Gastrocnemius medialis (tissue), 4 donors: ENCODE measurements at regions not wholly inside any gene's neighbourhood (a gene's known extent, or its start where the extent isn't known, plus 50 kb on each side); places are given as distances from the start of the nearest gene placed in this dataset.

Source experiments
- ATAC-seq, 2 donors: fragments of 150-250 bp; one replicate each; pipeline ENCODE4 v1.9.1; 2016
- DNase-seq, 2 donors: peaks; one replicate each; pipeline ENCODE4 v3.0.0-alpha.2; 2019
- H3K27ac ChIP-seq, 4 donors: fragments of 200-600 bp; sonication (generic); 1 replicate in 1 of 4; 2 replicates in 3 of 4; pipeline ENCODE4 v1.5.1; 2016 to 2018; ENCODE audit warnings: mild to moderate bottlenecking in 2 of 4, moderate library complexity in 1 of 4
- H3K27me3 ChIP-seq, 3 donors: fragments of 200-600 bp; sonication (generic) in 2 of 3; 1 replicate in 1 of 3; 2 replicates in 2 of 3; pipeline versions ENCODE4 v1.5.1 to v1.6.0; 2016 to 2019; ENCODE audit warnings: mild to moderate bottlenecking in 1 of 3, moderate library complexity in 1 of 3
- H3K36me3 ChIP-seq, 2 donors: fragments of 200-600 bp; sonication (generic) in 1 of 2; one replicate each; pipeline ENCODE4 v1.5.1; 2017 to 2018
- H3K4me1 ChIP-seq, 2 donors: fragments of 200-600 bp; sonication (generic) in 1 of 2; one replicate each; pipeline ENCODE4 v1.5.1; 2016 to 2017; ENCODE audit warnings: mild to moderate bottlenecking in 2 of 2
- H3K4me3 ChIP-seq, 4 donors: fragments of 200-600 bp; sonication (generic) in 3 of 4; 1 replicate in 1 of 4; 2 replicates in 3 of 4; pipeline ENCODE4 v1.5.1; 2016 to 2019; ENCODE audit warnings: mild to moderate bottlenecking in 2 of 4
- H3K9me3 ChIP-seq, 3 donors: fragments of 200-600 bp; sonication (generic) in 2 of 3; 1 replicate in 1 of 3; 2 replicates in 2 of 3; pipeline ENCODE4 v1.5.1; 2016 to 2019
- CTCF ChIP-seq, 5 experiments: fragments of 450-650 bp in 3 of 5; fragments of 200-600 bp in 2 of 5; sonication (generic) in 2 of 5; IDR thresholded peaks in 4 of 5; conservative IDR thresholded peaks in 1 of 5; 1 replicate in 4 of 5; 2 replicates in 1 of 5; pipeline ENCODE4 v1.5.1; 2016 to 2019; ENCODE audit warnings: antibody characterized with exemption in 5 of 5, mild to moderate bottlenecking in 3 of 5, moderate library complexity in 3 of 5
- POLR2A ChIP-seq, 2 donors: fragments of 450-650 bp; IDR thresholded peaks; one replicate each; pipeline ENCODE4 v1.6.1; 2017; ENCODE audit warnings: antibody characterized with exemption in 2 of 2, mild to moderate bottlenecking in 2 of 2, moderate library complexity in 2 of 2
- in situ Hi-C, 4 donors: fragments of 200-750 bp; cut with MboI; loops; one replicate each; pipeline versions ENCODE4 v1.15.0 to v1.8.0; 2017; ENCODE audit warnings: low sequenced_read_pairs in 4 of 4
- intact Hi-C: fragments of 100-400 bp; cut with DNase I; formaldehyde crosslinking; loops from one replicate; pipeline ENCODE4 v1.15.1; 2023; ENCODE audit warnings: low total_unique reads

GRCh38 chr4:45925809-45926208, 198.0 kb downstream of the GABRG1 start:
- no peaks in the 10 kb centered on the region for H3K9me3 ChIP-seq
- intact Hi-C loops (no loop called here), in situ Hi-C loops (no loop called here)
- no peaks in the 10 kb centered on the region for H3K36me3 ChIP-seq
- no peaks in the 10 kb centered on the region for H3K27me3 ChIP-seq
- DNase-seq: no peak
- H3K4me3 ChIP-seq: no peak overlapping the region
- ATAC-seq: no peak
- H3K4me1 ChIP-seq: no peaks in the 10 kb centered on the region
- TF ChIP-seq POLR2A (IDR thresholded peaks at IDR 0.05): no peak
- TF ChIP-seq CTCF (IDR thresholded peaks at IDR 0.05 in 4 of 5, conservative IDR thresholded peaks at IDR 0.05 in 1 of 5): no peak
- no peak overlapping the region for H3K27ac ChIP-seq

GRCh38 chr4:45920861-45921260, 203.0 kb downstream of the GABRG1 start:
- H3K4me3 ChIP-seq: no peak overlapping the region
- DNase-seq (no peak), ATAC-seq (no peak)
- H3K27ac ChIP-seq: no peak overlapping the region
- H3K4me1 ChIP-seq: no peaks in the 10 kb centered on the region
- TF ChIP-seq POLR2A (IDR thresholded peaks at IDR 0.05): no peak
- no peak for TF ChIP-seq CTCF (IDR thresholded peaks at IDR 0.05 in 4 of 5, conservative IDR thresholded peaks at IDR 0.05 in 1 of 5)
- intact Hi-C loops (no loop called here), in situ Hi-C loops (no loop called here)
- H3K9me3 ChIP-seq: no peaks in the 10 kb centered on the region
- H3K36me3 ChIP-seq: no peaks in the 10 kb centered on the region
- no peaks in the 10 kb centered on the region for H3K27me3 ChIP-seq

GRCh38 chr4:45910511-45910910, 213.3 kb downstream of the GABRG1 start:
- Histone ChIP-seq H3K27me3 (no peaks in the 10 kb centered on the region), H3K4me3 (no peak overlapping the region), H3K27ac (no peak overlapping the region), H3K36me3 (no peaks in the 10 kb centered on the region), H3K9me3 (no peaks in the 10 kb centered on the region), H3K4me1 (no peaks in the 10 kb centered on the region)
- no peak for ATAC-seq
- intact Hi-C loops (no loop called here), in situ Hi-C loops (no loop called here)
- TF ChIP-seq CTCF (IDR thresholded peaks at IDR 0.05 in 4 of 5, conservative IDR thresholded peaks at IDR 0.05 in 1 of 5) (no peak), POLR2A (IDR thresholded peaks at IDR 0.05) (no peak)
- no peak for DNase-seq

- in situ Hi-C loops (no loop called here), intact Hi-C loops (no loop called here)
- no peak for TF ChIP-seq CTCF (IDR thresholded peaks at IDR 0.05 in 4 of 5, conservative IDR thresholded peaks at IDR 0.05 in 1 of 5)
- TF ChIP-seq POLR2A (IDR thresholded peaks at IDR 0.05): no peak
- Histone ChIP-seq H3K27me3 (no peaks in the 10 kb centered on the region), H3K4me1 (no peaks in the 10 kb centered on the region), H3K36me3 (no peaks in the 10 kb centered on the region), H3K27ac (no peak overlapping the region), H3K4me3 (no peak overlapping the region), H3K9me3 (no peaks in the 10 kb centered on the region)
- ATAC-seq (no peak), DNase-seq (no peak)
Observed at GRCh38 chr4:45897946-45898585, 225.8 kb downstream of the GABRG1 start.

GRCh38 chr4:45883421-45883820, 240.4 kb downstream of the GABRG1 start:
- in situ Hi-C loops (no loop called here), intact Hi-C loops (no loop called here)
- ATAC-seq (no peak), DNase-seq (no peak)
- no peaks in the 10 kb centered on the region for H3K27me3 ChIP-seq
- no peaks in the 10 kb centered on the region for H3K36me3 ChIP-seq
- no peaks in the 10 kb centered on the region for H3K4me1 ChIP-seq
- no peaks in the 10 kb centered on the region for H3K9me3 ChIP-seq
- no peak overlapping the region for H3K4me3 ChIP-seq
- no peak overlapping the region for H3K27ac ChIP-seq
- no peak for TF ChIP-seq CTCF (IDR thresholded peaks at IDR 0.05 in 4 of 5, conservative IDR thresholded peaks at IDR 0.05 in 1 of 5)
- TF ChIP-seq POLR2A (IDR thresholded peaks at IDR 0.05): no peak
